ENCODE measurements at regions not wholly inside any gene's neighbourhood (a gene's known extent, or its start where the extent isn't known, plus 50 kb on each side); places are given as distances from the start of the nearest gene placed in this dataset.

DNA sequence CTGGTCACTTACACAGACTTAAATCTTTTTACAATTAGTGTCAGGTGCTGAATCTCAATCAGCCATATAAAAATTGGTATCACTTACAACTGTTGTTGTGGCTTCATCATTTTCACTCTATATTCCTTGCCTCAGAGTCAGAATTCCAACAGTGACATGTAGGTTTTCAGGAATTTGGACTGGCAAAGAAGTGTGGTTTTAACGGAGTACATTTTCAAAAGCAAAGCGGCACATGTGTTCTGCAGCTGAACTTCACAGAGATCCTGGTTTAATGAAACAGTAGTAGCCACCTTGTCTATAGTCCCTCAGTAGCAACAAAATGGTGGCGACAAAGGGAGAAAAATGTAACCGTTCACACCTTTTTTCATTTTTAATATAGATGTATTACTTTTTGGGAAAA, 486.6 kb downstream of the FAT4 start:
- TF ChIP-seq TAF1 (conservative IDR thresholded peaks at IDR 0.05) (no peak), CTCF (IDR thresholded peaks at IDR 0.05; ENCODE audit: low read depth, low read length, missing input control) (no peak), ZBTB33 (IDR thresholded peaks at IDR 0.05) (no peak)
